ENCODE measurements at regions not wholly inside any gene's neighbourhood (a gene's known extent, or its start where the extent isn't known, plus 50 kb on each side); places are given as distances from the start of the nearest gene placed in this dataset.

GRCh38 chr2:172374318-172375240 lies 52.8 kb upstream of the ITGA6 start:
- no peak for DNase-seq (ENCODE audit: low read depth in 2 of 2)
- H3K4me3 ChIP-seq (replicated peaks in 1 of 2; ENCODE audit: low read depth in 2 of 2, low read length in 2 of 2), result no peak overlapping the region
- no peak for TF ChIP-seq CTCF (IDR thresholded peaks at IDR 0.05; ENCODE audit: low read depth, low read length)

- DNase-seq (ENCODE audit: low read depth in 2 of 2), result no peak
- TF ChIP-seq CTCF (IDR thresholded peaks at IDR 0.05; ENCODE audit: low read depth, low read length), result no peak
- H3K4me3 ChIP-seq (replicated peaks in 1 of 2; ENCODE audit: low read depth in 2 of 2, low read length in 2 of 2), result no peak overlapping the region
Measured at GRCh38 chr2:172375251-172375650, 52.1 kb upstream of the ITGA6 start.

- no peak overlapping the region for H3K4me3 ChIP-seq (replicated peaks in 1 of 2; ENCODE audit: low read depth in 2 of 2, low read length in 2 of 2)
- DNase-seq (ENCODE audit: low read depth in 2 of 2), result no peak
- TF ChIP-seq CTCF (IDR thresholded peaks at IDR 0.05; ENCODE audit: low read depth, low read length), result no peak
Measured at GRCh38 chr2:172376016-172376415, 51.4 kb upstream of the ITGA6 start.

GRCh38 chr2:172376505-172377125 lies 50.8 kb upstream of the ITGA6 start:
- TF ChIP-seq CTCF (IDR thresholded peaks at IDR 0.05; ENCODE audit: low read depth, low read length), result no peak
- DNase-seq (ENCODE audit: low read depth in 2 of 2), result no peak
- H3K4me3 ChIP-seq (replicated peaks in 1 of 2; ENCODE audit: low read depth in 2 of 2, low read length in 2 of 2), result no peak overlapping the region

GRCh38 chr2:172377408-172377807 lies 50.0 kb upstream of the ITGA6 start:
- DNase-seq (ENCODE audit: low read depth in 2 of 2), result no peak
- no peak overlapping the region for H3K4me3 ChIP-seq (replicated peaks in 1 of 2; ENCODE audit: low read depth in 2 of 2, low read length in 2 of 2)
- no peak for TF ChIP-seq CTCF (IDR thresholded peaks at IDR 0.05; ENCODE audit: low read depth, low read length)
